HEK293T (cell line): ENCODE measurements at regions not wholly inside any gene's neighbourhood (a gene's known extent, or its start where the extent isn't known, plus 50 kb on each side); places are given as distances from the start of the nearest gene placed in this dataset.

Experiments
- ELF4 ChIP-seq: fragments of 450-650 bp; IDR thresholded peaks from 2 replicates; pipeline ENCODE4 v1.6.1; 2017; ENCODE audit warnings: antibody characterized with exemption
- FOXM1 ChIP-seq: fragments of 450-650 bp; IDR thresholded peaks from 2 replicates; pipeline ENCODE4 v1.6.1; 2017; ENCODE audit warnings: mild to moderate bottlenecking, borderline replicate concordance
- SP1 ChIP-seq: fragments of 450-650 bp; IDR thresholded peaks from 2 replicates; pipeline ENCODE4 v1.6.1; 2017

- TF ChIP-seq SP1 (no peak), FOXM1 (no peak), ELF4 (no peak)
Measured at GRCh38 chr2:8259106-8259840, 422.6 kb upstream of the ID2 start.
